GM23338 (cell line): ENCODE measurements at regions not wholly inside any gene's neighbourhood (a gene's known extent, or its start where the extent isn't known, plus 50 kb on each side); places are given as distances from the start of the nearest gene placed in this dataset.

Experiments used
- ATAC-seq: fragments of 200-7000 bp; cut with Tn5 transposase; 3 replicates; pipeline ENCODE4 v1.9.1; 2020
- DNase-seq: peaks from one replicate; pipeline ENCODE4 v3.0.0-alpha.2; 2015; ENCODE audit warnings: low spot score
- H2AFZ ChIP-seq: fragments of 200-600 bp; sonication (generic); 2 replicates; pipeline ENCODE4 v1.8.0; 2016; ENCODE audit warnings: antibody characterized with exemption, mild to moderate bottlenecking, moderate library complexity
- H3F3A ChIP-seq: fragments of 200-600 bp; sonication (generic); replicated peaks from 2 replicates; pipeline ENCODE4 v1.8.0; 2017; ENCODE audit warnings: antibody characterized with exemption, mixed run types, low read depth
- H3K27ac ChIP-seq: fragments of 200-600 bp; sonication (generic); 2 replicates; pipeline ENCODE4 v1.6.1; 2016; ENCODE audit warnings: low read depth
- H3K27me3 ChIP-seq: fragments of 200-600 bp; sonication (generic); 2 replicates; pipeline ENCODE4 v1.8.0; 2016; ENCODE audit warnings: mild to moderate bottlenecking, mixed run types, moderate library complexity; ENCODE audit not compliant: insufficient read depth
- H3K36me3 ChIP-seq: fragments of 200-600 bp; sonication (generic); 2 replicates; pipeline ENCODE4 v1.8.0; 2016; ENCODE audit warnings: mild to moderate bottlenecking; ENCODE audit not compliant: insufficient read depth
- H3K4me1 ChIP-seq: fragments of 200-600 bp; sonication (generic); 2 replicates; pipeline ENCODE4 v1.8.0; 2016; ENCODE audit warnings: mild to moderate bottlenecking, moderate library complexity; ENCODE audit not compliant: insufficient read depth
- H3K4me2 ChIP-seq: fragments of 200-600 bp; sonication (generic); 2 replicates; pipeline ENCODE4 v1.7.1; 2017; ENCODE audit warnings: mixed run types
- H3K4me3 ChIP-seq: fragments of 200-600 bp; sonication (generic); 2 replicates; pipeline ENCODE4 v1.6.1; 2016; ENCODE audit warnings: mixed run types
- H3K79me2 ChIP-seq: fragments of 200-600 bp; sonication (generic); replicated peaks from 2 replicates; pipeline ENCODE4 v1.8.0; 2017; ENCODE audit warnings: mild to moderate bottlenecking; ENCODE audit not compliant: insufficient read depth
- H3K9me2 ChIP-seq: fragments of 200-600 bp; sonication (generic); 2 replicates; pipeline ENCODE4 v1.8.0; 2017; ENCODE audit not compliant: insufficient read depth
- H4K20me1 ChIP-seq: fragments of 200-600 bp; sonication (generic); replicated peaks from 2 replicates; pipeline ENCODE4 v1.8.0; 2017; ENCODE audit warnings: mild to moderate bottlenecking; ENCODE audit not compliant: insufficient read depth
- H3K27ac Mint-ChIP-seq: 2 replicates; pipeline ENCODE4 v1.8.0; 2020; ENCODE audit warnings: inconsistent platforms, mild to moderate bottlenecking, moderate library complexity, mixed read lengths
- H3K27me3 Mint-ChIP-seq: 3 replicates; pipeline ENCODE4 v1.8.0; 2022; ENCODE audit warnings: low read depth, mild to moderate bottlenecking, moderate library complexity, mixed read lengths, inconsistent platforms; ENCODE audit not compliant: insufficient read depth, poor library complexity
- H3K36me3 Mint-ChIP-seq: 3 replicates; pipeline ENCODE4 v1.8.0; 2021; ENCODE audit warnings: low read depth, mild to moderate bottlenecking, inconsistent platforms, moderate library complexity, mixed read lengths
- H3K4me1 Mint-ChIP-seq: 3 replicates; pipeline ENCODE4 v1.8.0; 2020; ENCODE audit warnings: mild to moderate bottlenecking, inconsistent platforms, mixed read lengths
- H3K4me3 Mint-ChIP-seq: 3 replicates; pipeline ENCODE4 v1.8.0; 2021; ENCODE audit warnings: moderate library complexity, mild to moderate bottlenecking, inconsistent platforms, mixed read lengths
- H3K9me3 Mint-ChIP-seq: 3 replicates; pipeline ENCODE4 v1.8.0; 2020; ENCODE audit warnings: moderate library complexity, mild to moderate bottlenecking, inconsistent platforms, mixed read lengths
- CTCF ChIP-seq, 2 experiments: fragments of 200-600 bp in 1 of 2; sonication (generic) in 1 of 2; conservative IDR thresholded peaks; 2 replicates each; pipeline versions ENCODE4 v1.5.1 to v1.6.1; 2016 to 2017; ENCODE audit warnings: antibody characterized with exemption in 2 of 2, low read depth in 2 of 2, mild to moderate bottlenecking in 2 of 2, moderate library complexity in 1 of 2
- EZH2 ChIP-seq: fragments of 200-600 bp; sonication (generic); IDR thresholded peaks from one replicate; pipeline ENCODE4 v1.8.0; 2017; ENCODE audit warnings: antibody characterized with exemption, mild to moderate bottlenecking, low read depth; ENCODE audit not compliant: unreplicated experiment
- EZH2phosphoT487 ChIP-seq: fragments of 200-600 bp; sonication (generic); IDR thresholded peaks from one replicate; pipeline ENCODE4 v1.8.1; 2018; ENCODE audit warnings: antibody characterized with exemption; ENCODE audit not compliant: unreplicated experiment
- JUNB ChIP-seq: IDR thresholded peaks from one replicate; pipeline ENCODE4 v1.6.1; 2016; ENCODE audit warnings: antibody characterized with exemption; ENCODE audit not compliant: unreplicated experiment
- NANOG ChIP-seq: IDR thresholded peaks from 2 replicates; pipeline ENCODE4 v1.6.1; 2016; ENCODE audit warnings: antibody characterized with exemption, borderline replicate concordance
- ZNF331 ChIP-seq: fragments of 250-450 bp; sonication (Bioruptor Pico); IDR thresholded peaks from 2 replicates; pipeline ENCODE4 v1.5.0; 2020; ENCODE audit warnings: low read depth, mild to moderate bottlenecking, moderate library complexity
- ZNF462 ChIP-seq: fragments of 250-450 bp; sonication (Bioruptor Pico); IDR thresholded peaks from 2 replicates; pipeline ENCODE4 v1.5.0; 2020; ENCODE audit warnings: mild to moderate bottlenecking, moderate library complexity

DNA sequence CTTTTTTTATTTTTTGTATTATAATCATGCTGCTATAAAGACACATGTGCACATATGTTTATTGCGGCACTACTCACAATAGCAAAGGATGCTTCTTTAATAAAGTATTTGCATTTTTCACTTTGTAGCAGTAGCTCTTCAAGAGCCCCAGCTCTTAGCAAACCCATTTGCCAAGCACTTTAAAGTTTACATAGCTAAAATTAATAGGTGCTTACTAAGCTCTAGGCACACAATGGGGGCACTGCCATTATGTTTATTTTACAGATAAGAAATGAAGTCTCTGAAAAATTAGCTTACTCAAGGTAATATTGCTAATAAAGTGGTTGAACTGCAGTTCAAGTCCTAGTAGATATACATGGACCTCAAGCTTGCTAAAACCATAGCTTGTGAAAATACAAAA, 230.3 kb upstream of the ARHGAP24 start (continued):
- no peak for TF ChIP-seq ZNF462

- H3K4me2 ChIP-seq: no peak overlapping the region
- ATAC-seq (no peak), DNase-seq (no peak)
- H3K4me3 ChIP-seq: no peak overlapping the region
- H3K79me2 ChIP-seq: no peaks in the 10 kb centered on the region
- no peaks in the 10 kb centered on the region for H3K27me3 ChIP-seq
- H3K4me1 ChIP-seq: no peaks in the 10 kb centered on the region
- H3K36me3 Mint-ChIP-seq: no peaks in the 10 kb centered on the region
- H3K27ac Mint-ChIP-seq: no peak overlapping the region
- H3K9me2 ChIP-seq: no peaks in the 10 kb centered on the region
- no peaks in the 10 kb centered on the region for H3K4me1 Mint-ChIP-seq
- H3K9me3 Mint-ChIP-seq: no peaks in the 10 kb centered on the region
- H3F3A ChIP-seq: no peaks in the 10 kb centered on the region
- H3K27me3 Mint-ChIP-seq: peaks cover 2% of the 10 kb centered on the region
- no peaks in the 10 kb centered on the region for H4K20me1 ChIP-seq
- no peak overlapping the region for H3K27ac ChIP-seq
- no peak overlapping the region for H3K4me3 Mint-ChIP-seq
- H2AFZ ChIP-seq: no peak overlapping the region
- no peaks in the 10 kb centered on the region for H3K36me3 ChIP-seq
- TF ChIP-seq NANOG: no peak
- no peak for TF ChIP-seq JUNB
- no peak for TF ChIP-seq CTCF (conservative IDR thresholded peaks at IDR 0.05; ENCODE audit: low read depth in 2 of 2)
- TF ChIP-seq EZH2: no peak
- no peak for TF ChIP-seq EZH2phosphoT487
- no peak for TF ChIP-seq ZNF331 (CRISPR knock-in tag)
- TF ChIP-seq ZNF462: no peak
Measured at GRCh38 chr4:85246055-85246454, 228.9 kb upstream of the ARHGAP24 start.
